Cardiac septum (tissue), 1 donor: ENCODE measurements at regions not wholly inside any gene's neighbourhood (a gene's known extent, or its start where the extent isn't known, plus 50 kb on each side); places are given as distances from the start of the nearest gene placed in this dataset.

Source experiments
- DNase-seq: peaks from one replicate; pipeline ENCODE4 v3.0.0-alpha.2; 2020; ENCODE audit warnings: low spot score
- intact Hi-C: fragments of 100-400 bp; cut with DNase I; formaldehyde crosslinking; loops from one replicate; pipeline ENCODE4 v1.14.0; 2022
- donor health status: DM: no; HTN: no; CAD: no.

DNA sequence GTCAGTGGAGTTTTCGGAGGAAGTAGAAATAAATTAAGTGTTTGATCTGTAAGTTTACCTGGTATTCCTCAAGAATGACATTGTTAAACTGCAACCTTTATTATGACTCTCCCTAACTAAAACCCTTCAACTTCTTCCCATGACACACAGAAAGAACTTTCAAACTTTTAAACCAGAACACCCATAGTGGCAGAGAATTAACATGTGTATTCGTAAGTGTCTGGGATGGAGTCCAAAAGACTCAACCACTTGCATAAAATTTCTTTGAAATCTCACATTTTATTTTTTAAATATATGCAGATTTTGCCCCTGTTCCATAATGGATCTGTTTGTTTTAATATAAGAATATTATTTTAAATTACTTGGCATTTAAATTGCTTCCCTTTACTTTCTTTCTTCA is 54.6 kb upstream of the PLXNA4 start:
- intact Hi-C loops: no loop called here
- no peak for DNase-seq
